GM23338 (cell line): ENCODE measurements at regions not wholly inside any gene's neighbourhood (a gene's known extent, or its start where the extent isn't known, plus 50 kb on each side); places are given as distances from the start of the nearest gene placed in this dataset.

ENCODE experiments used
- ATAC-seq: fragments of 200-7000 bp; cut with Tn5 transposase; 3 replicates; pipeline ENCODE4 v1.9.1; 2020
- DNase-seq: peaks from one replicate; pipeline ENCODE4 v3.0.0-alpha.2; 2015; ENCODE audit warnings: low spot score
- H2AFZ ChIP-seq: fragments of 200-600 bp; sonication (generic); 2 replicates; pipeline ENCODE4 v1.8.0; 2016; ENCODE audit warnings: antibody characterized with exemption, mild to moderate bottlenecking, moderate library complexity
- H3F3A ChIP-seq: fragments of 200-600 bp; sonication (generic); replicated peaks from 2 replicates; pipeline ENCODE4 v1.8.0; 2017; ENCODE audit warnings: antibody characterized with exemption, mixed run types, low read depth
- H3K27ac ChIP-seq: fragments of 200-600 bp; sonication (generic); 2 replicates; pipeline ENCODE4 v1.6.1; 2016; ENCODE audit warnings: low read depth
- H3K27me3 ChIP-seq: fragments of 200-600 bp; sonication (generic); 2 replicates; pipeline ENCODE4 v1.8.0; 2016; ENCODE audit warnings: mild to moderate bottlenecking, mixed run types, moderate library complexity; ENCODE audit not compliant: insufficient read depth
- H3K36me3 ChIP-seq: fragments of 200-600 bp; sonication (generic); 2 replicates; pipeline ENCODE4 v1.8.0; 2016; ENCODE audit warnings: mild to moderate bottlenecking; ENCODE audit not compliant: insufficient read depth
- H3K4me1 ChIP-seq: fragments of 200-600 bp; sonication (generic); 2 replicates; pipeline ENCODE4 v1.8.0; 2016; ENCODE audit warnings: mild to moderate bottlenecking, moderate library complexity; ENCODE audit not compliant: insufficient read depth
- H3K4me2 ChIP-seq: fragments of 200-600 bp; sonication (generic); 2 replicates; pipeline ENCODE4 v1.7.1; 2017; ENCODE audit warnings: mixed run types
- H3K4me3 ChIP-seq: fragments of 200-600 bp; sonication (generic); 2 replicates; pipeline ENCODE4 v1.6.1; 2016; ENCODE audit warnings: mixed run types
- H3K79me2 ChIP-seq: fragments of 200-600 bp; sonication (generic); replicated peaks from 2 replicates; pipeline ENCODE4 v1.8.0; 2017; ENCODE audit warnings: mild to moderate bottlenecking; ENCODE audit not compliant: insufficient read depth
- H3K9me2 ChIP-seq: fragments of 200-600 bp; sonication (generic); 2 replicates; pipeline ENCODE4 v1.8.0; 2017; ENCODE audit not compliant: insufficient read depth
- H4K20me1 ChIP-seq: fragments of 200-600 bp; sonication (generic); replicated peaks from 2 replicates; pipeline ENCODE4 v1.8.0; 2017; ENCODE audit warnings: mild to moderate bottlenecking; ENCODE audit not compliant: insufficient read depth
- H3K27ac Mint-ChIP-seq: 2 replicates; pipeline ENCODE4 v1.8.0; 2020; ENCODE audit warnings: inconsistent platforms, mild to moderate bottlenecking, moderate library complexity, mixed read lengths
- H3K27me3 Mint-ChIP-seq: 3 replicates; pipeline ENCODE4 v1.8.0; 2022; ENCODE audit warnings: low read depth, mild to moderate bottlenecking, moderate library complexity, mixed read lengths, inconsistent platforms; ENCODE audit not compliant: insufficient read depth, poor library complexity
- H3K36me3 Mint-ChIP-seq: 3 replicates; pipeline ENCODE4 v1.8.0; 2021; ENCODE audit warnings: low read depth, mild to moderate bottlenecking, inconsistent platforms, moderate library complexity, mixed read lengths
- H3K4me1 Mint-ChIP-seq: 3 replicates; pipeline ENCODE4 v1.8.0; 2020; ENCODE audit warnings: mild to moderate bottlenecking, inconsistent platforms, mixed read lengths
- H3K4me3 Mint-ChIP-seq: 3 replicates; pipeline ENCODE4 v1.8.0; 2021; ENCODE audit warnings: moderate library complexity, mild to moderate bottlenecking, inconsistent platforms, mixed read lengths
- H3K9me3 Mint-ChIP-seq: 3 replicates; pipeline ENCODE4 v1.8.0; 2020; ENCODE audit warnings: moderate library complexity, mild to moderate bottlenecking, inconsistent platforms, mixed read lengths
- EZH2 ChIP-seq: fragments of 200-600 bp; sonication (generic); IDR thresholded peaks from one replicate; pipeline ENCODE4 v1.8.0; 2017; ENCODE audit warnings: antibody characterized with exemption, mild to moderate bottlenecking, low read depth; ENCODE audit not compliant: unreplicated experiment
- EZH2phosphoT487 ChIP-seq: fragments of 200-600 bp; sonication (generic); IDR thresholded peaks from one replicate; pipeline ENCODE4 v1.8.1; 2018; ENCODE audit warnings: antibody characterized with exemption; ENCODE audit not compliant: unreplicated experiment
- JUNB ChIP-seq: IDR thresholded peaks from one replicate; pipeline ENCODE4 v1.6.1; 2016; ENCODE audit warnings: antibody characterized with exemption; ENCODE audit not compliant: unreplicated experiment
- NANOG ChIP-seq: IDR thresholded peaks from 2 replicates; pipeline ENCODE4 v1.6.1; 2016; ENCODE audit warnings: antibody characterized with exemption, borderline replicate concordance
- POLR2AphosphoS5 ChIP-seq: IDR thresholded peaks from 2 replicates; pipeline ENCODE4 v1.6.1; 2016; ENCODE audit warnings: antibody characterized with exemption, low read depth
- STAT1 ChIP-seq: IDR thresholded peaks from one replicate; pipeline ENCODE4 v1.6.1; 2016; ENCODE audit warnings: antibody characterized with exemption; ENCODE audit not compliant: unreplicated experiment
- ZNF114 ChIP-seq: fragments of 250-450 bp; sonication (Bioruptor Pico); IDR thresholded peaks from 2 replicates; pipeline ENCODE4 v1.5.0; 2020; ENCODE audit warnings: mild to moderate bottlenecking, moderate library complexity
- ZNF331 ChIP-seq: fragments of 250-450 bp; sonication (Bioruptor Pico); IDR thresholded peaks from 2 replicates; pipeline ENCODE4 v1.5.0; 2020; ENCODE audit warnings: low read depth, mild to moderate bottlenecking, moderate library complexity
- TF ChIP-seq, protein P1 (sequence below): IDR thresholded peaks from 2 replicates; pipeline ENCODE4 v1.6.1; 2016; ENCODE audit warnings: antibody characterized with exemption
- TF ChIP-seq, protein P2 (sequence below): fragments of 250-450 bp; sonication (Bioruptor Pico); IDR thresholded peaks from 2 replicates; pipeline ENCODE4 v1.5.0; 2020; ENCODE audit warnings: mild to moderate bottlenecking, moderate library complexity
- TF ChIP-seq, protein P3 (sequence below), 2 experiments: fragments of 200-600 bp in 1 of 2; sonication (generic) in 1 of 2; conservative IDR thresholded peaks; 2 replicates each; pipeline versions ENCODE4 v1.5.1 to v1.6.1; 2016 to 2017; ENCODE audit warnings: antibody characterized with exemption in 2 of 2, low read depth in 2 of 2, mild to moderate bottlenecking in 2 of 2, moderate library complexity in 1 of 2
- TF ChIP-seq, protein P4 (sequence below): IDR thresholded peaks from one replicate; pipeline ENCODE4 v1.6.1; 2018; ENCODE audit warnings: antibody characterized with exemption; ENCODE audit not compliant: unreplicated experiment

DNA sequence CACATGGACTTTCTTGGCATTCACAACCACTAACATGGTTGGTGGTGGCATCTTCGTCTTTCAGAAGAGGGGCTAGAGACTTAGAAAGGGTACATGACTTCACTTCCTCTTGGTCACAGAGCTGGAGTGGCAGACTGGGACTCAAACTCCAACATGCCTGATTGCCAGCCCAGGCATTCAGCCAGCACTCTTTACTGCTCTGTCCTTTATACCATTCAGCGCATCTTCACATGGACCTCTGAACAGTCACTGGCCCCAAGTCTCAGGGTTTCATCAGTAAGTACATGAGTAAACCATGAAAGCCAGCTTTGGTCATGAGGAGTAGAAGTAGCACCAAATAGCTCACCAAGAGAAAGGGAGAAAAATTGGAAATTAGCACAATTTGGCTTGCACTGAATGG lies 148.4 kb upstream of the KLF14 start (continued):
- TF ChIP-seq, protein P1, sequence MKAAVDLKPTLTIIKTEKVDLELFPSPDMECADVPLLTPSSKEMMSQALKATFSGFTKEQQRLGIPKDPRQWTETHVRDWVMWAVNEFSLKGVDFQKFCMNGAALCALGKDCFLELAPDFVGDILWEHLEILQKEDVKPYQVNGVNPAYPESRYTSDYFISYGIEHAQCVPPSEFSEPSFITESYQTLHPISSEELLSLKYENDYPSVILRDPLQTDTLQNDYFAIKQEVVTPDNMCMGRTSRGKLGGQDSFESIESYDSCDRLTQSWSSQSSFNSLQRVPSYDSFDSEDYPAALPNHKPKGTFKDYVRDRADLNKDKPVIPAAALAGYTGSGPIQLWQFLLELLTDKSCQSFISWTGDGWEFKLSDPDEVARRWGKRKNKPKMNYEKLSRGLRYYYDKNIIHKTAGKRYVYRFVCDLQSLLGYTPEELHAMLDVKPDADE = no peak

DNA sequence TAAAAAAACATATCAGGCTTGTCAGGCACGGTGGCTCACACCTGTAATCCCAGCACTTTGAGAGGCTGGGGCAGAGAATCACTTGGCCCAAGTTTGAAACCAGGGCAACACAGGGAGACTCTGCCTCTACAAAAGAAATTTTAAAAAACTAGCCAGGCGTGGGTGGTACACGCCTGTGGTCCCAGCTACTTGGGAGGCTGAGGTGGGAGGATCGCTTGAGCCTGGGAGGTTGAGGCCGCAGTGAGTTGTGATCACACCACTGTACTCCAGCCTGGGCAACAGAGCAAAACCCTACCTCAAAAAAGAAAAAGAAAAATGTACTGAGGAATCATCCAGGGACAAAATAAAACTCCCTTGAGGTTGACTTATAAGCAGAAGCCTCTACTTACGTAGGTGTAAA lies 149.9 kb upstream of the KLF14 start:
- no peak overlapping the region for H3K27ac ChIP-seq
- H3F3A ChIP-seq = no peaks in the 10 kb centered on the region
- Mint-ChIP-seq H3K4me3 (no peak overlapping the region), H3K27me3 (peaks cover 3% of the 10 kb centered on the region), H3K27ac (no peak overlapping the region), H3K4me1 (peaks cover 26% of the 10 kb centered on the region), H3K9me3 (no peaks in the 10 kb centered on the region), H3K36me3 (peaks cover 3% of the 10 kb centered on the region; the same call in 1 of the 3 replicates)
- no peaks in the 10 kb centered on the region; the same call in 1 of the 2 replicates for H3K79me2 ChIP-seq
- DNase-seq (no peak), ATAC-seq (no peak)
- H3K4me1 ChIP-seq = peaks cover 3% of the 10 kb centered on the region
- no peak overlapping the region for H3K4me2 ChIP-seq
- no peaks in the 10 kb centered on the region for H3K27me3 ChIP-seq
- H4K20me1 ChIP-seq = no peaks in the 10 kb centered on the region
- H3K4me3 ChIP-seq = no peak overlapping the region
- H2AFZ ChIP-seq = no peak overlapping the region
- no peaks in the 10 kb centered on the region for H3K36me3 ChIP-seq
- no peaks in the 10 kb centered on the region for H3K9me2 ChIP-seq
- no peak for TF ChIP-seq JUNB
- no peak for TF ChIP-seq EZH2
- no peak for TF ChIP-seq STAT1
- TF ChIP-seq EZH2phosphoT487 = no peak
- no peak for TF ChIP-seq ZNF331 (CRISPR knock-in tag)
- no peak for TF ChIP-seq ZNF114
- TF ChIP-seq NANOG = no peak
- TF ChIP-seq, protein P1 = no peak
- TF ChIP-seq, protein P2, sequence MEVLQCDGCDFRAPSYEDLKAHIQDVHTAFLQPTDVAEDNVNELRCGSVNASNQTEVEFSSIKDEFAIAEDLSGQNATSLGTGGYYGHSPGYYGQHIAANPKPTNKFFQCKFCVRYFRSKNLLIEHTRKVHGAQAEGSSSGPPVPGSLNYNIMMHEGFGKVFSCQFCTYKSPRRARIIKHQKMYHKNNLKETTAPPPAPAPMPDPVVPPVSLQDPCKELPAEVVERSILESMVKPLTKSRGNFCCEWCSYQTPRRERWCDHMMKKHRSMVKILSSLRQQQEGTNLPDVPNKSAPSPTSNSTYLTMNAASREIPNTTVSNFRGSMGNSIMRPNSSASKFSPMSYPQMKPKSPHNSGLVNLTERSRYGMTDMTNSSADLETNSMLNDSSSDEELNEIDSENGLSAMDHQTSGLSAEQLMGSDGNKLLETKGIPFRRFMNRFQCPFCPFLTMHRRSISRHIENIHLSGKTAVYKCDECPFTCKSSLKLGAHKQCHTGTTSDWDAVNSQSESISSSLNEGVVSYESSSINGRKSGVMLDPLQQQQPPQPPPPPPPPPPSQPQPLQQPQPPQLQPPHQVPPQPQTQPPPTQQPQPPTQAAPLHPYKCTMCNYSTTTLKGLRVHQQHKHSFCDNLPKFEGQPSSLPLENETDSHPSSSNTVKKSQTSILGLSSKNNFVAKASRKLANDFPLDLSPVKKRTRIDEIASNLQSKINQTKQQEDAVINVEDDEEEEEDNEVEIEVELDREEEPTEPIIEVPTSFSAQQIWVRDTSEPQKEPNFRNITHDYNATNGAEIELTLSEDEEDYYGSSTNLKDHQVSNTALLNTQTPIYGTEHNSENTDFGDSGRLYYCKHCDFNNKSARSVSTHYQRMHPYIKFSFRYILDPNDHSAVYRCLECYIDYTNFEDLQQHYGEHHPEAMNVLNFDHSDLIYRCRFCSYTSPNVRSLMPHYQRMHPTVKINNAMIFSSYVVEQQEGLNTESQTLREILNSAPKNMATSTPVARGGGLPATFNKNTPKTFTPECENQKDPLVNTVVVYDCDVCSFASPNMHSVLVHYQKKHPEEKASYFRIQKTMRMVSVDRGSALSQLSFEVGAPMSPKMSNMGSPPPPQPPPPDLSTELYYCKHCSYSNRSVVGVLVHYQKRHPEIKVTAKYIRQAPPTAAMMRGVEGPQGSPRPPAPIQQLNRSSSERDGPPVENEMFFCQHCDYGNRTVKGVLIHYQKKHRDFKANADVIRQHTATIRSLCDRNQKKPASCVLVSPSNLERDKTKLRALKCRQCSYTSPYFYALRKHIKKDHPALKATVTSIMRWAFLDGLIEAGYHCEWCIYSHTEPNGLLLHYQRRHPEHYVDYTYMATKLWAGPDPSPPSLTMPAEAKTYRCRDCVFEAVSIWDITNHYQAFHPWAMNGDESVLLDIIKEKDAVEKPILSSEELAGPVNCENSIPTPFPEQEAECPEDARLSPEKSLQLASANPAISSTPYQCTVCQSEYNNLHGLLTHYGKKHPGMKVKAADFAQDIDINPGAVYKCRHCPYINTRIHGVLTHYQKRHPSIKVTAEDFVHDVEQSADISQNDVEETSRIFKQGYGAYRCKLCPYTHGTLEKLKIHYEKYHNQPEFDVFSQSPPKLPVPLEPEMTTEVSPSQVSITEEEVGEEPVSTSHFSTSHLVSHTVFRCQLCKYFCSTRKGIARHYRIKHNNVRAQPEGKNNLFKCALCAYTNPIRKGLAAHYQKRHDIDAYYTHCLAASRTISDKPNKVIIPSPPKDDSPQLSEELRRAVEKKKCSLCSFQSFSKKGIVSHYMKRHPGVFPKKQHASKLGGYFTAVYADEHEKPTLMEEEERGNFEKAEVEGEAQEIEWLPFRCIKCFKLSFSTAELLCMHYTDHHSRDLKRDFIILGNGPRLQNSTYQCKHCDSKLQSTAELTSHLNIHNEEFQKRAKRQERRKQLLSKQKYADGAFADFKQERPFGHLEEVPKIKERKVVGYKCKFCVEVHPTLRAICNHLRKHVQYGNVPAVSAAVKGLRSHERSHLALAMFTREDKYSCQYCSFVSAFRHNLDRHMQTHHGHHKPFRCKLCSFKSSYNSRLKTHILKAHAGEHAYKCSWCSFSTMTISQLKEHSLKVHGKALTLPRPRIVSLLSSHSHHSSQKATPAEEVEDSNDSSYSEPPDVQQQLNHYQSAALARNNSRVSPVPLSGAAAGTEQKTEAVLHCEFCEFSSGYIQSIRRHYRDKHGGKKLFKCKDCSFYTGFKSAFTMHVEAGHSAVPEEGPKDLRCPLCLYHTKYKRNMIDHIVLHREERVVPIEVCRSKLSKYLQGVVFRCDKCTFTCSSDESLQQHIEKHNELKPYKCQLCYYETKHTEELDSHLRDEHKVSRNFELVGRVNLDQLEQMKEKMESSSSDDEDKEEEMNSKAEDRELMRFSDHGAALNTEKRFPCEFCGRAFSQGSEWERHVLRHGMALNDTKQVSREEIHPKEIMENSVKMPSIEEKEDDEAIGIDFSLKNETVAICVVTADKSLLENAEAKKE (CRISPR knock-in tag) = no peak
- TF ChIP-seq, protein P3, sequence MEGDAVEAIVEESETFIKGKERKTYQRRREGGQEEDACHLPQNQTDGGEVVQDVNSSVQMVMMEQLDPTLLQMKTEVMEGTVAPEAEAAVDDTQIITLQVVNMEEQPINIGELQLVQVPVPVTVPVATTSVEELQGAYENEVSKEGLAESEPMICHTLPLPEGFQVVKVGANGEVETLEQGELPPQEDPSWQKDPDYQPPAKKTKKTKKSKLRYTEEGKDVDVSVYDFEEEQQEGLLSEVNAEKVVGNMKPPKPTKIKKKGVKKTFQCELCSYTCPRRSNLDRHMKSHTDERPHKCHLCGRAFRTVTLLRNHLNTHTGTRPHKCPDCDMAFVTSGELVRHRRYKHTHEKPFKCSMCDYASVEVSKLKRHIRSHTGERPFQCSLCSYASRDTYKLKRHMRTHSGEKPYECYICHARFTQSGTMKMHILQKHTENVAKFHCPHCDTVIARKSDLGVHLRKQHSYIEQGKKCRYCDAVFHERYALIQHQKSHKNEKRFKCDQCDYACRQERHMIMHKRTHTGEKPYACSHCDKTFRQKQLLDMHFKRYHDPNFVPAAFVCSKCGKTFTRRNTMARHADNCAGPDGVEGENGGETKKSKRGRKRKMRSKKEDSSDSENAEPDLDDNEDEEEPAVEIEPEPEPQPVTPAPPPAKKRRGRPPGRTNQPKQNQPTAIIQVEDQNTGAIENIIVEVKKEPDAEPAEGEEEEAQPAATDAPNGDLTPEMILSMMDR (conservative IDR thresholded peaks at IDR 0.05; ENCODE audit: low read depth in 2 of 2) = no peak
- TF ChIP-seq, protein P4, sequence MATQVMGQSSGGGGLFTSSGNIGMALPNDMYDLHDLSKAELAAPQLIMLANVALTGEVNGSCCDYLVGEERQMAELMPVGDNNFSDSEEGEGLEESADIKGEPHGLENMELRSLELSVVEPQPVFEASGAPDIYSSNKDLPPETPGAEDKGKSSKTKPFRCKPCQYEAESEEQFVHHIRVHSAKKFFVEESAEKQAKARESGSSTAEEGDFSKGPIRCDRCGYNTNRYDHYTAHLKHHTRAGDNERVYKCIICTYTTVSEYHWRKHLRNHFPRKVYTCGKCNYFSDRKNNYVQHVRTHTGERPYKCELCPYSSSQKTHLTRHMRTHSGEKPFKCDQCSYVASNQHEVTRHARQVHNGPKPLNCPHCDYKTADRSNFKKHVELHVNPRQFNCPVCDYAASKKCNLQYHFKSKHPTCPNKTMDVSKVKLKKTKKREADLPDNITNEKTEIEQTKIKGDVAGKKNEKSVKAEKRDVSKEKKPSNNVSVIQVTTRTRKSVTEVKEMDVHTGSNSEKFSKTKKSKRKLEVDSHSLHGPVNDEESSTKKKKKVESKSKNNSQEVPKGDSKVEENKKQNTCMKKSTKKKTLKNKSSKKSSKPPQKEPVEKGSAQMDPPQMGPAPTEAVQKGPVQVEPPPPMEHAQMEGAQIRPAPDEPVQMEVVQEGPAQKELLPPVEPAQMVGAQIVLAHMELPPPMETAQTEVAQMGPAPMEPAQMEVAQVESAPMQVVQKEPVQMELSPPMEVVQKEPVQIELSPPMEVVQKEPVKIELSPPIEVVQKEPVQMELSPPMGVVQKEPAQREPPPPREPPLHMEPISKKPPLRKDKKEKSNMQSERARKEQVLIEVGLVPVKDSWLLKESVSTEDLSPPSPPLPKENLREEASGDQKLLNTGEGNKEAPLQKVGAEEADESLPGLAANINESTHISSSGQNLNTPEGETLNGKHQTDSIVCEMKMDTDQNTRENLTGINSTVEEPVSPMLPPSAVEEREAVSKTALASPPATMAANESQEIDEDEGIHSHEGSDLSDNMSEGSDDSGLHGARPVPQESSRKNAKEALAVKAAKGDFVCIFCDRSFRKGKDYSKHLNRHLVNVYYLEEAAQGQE = no peak
- no peak for TF ChIP-seq POLR2AphosphoS5
